Ectodermal cell (in vitro differentiated cells): ENCODE measurements at regions not wholly inside any gene's neighbourhood (a gene's known extent, or its start where the extent isn't known, plus 50 kb on each side); places are given as distances from the start of the nearest gene placed in this dataset.

Source experiments
- H3K27ac ChIP-seq: 2 replicates; pipeline ENCODE4 v1.7.0; 2013; ENCODE audit warnings: mild to moderate bottlenecking, low read depth, low read length; ENCODE audit not compliant: insufficient read depth, poor library complexity, severe bottlenecking
- H3K27me3 ChIP-seq: 2 replicates; pipeline ENCODE4 v1.7.0; 2013; ENCODE audit warnings: mild to moderate bottlenecking, low read length; ENCODE audit not compliant: insufficient read depth, control insufficient read depth, poor library complexity, severe bottlenecking
- H3K36me3 ChIP-seq: one replicate; pipeline ENCODE4 v1.7.0; 2013; ENCODE audit warnings: low read length; ENCODE audit not compliant: control insufficient read depth, insufficient read depth
- H3K4me1 ChIP-seq: one replicate; pipeline ENCODE4 v1.7.0; 2013; ENCODE audit warnings: low read length; ENCODE audit not compliant: control insufficient read depth, insufficient read depth
- H3K4me3 ChIP-seq: 2 replicates; pipeline ENCODE4 v1.7.0; 2013; ENCODE audit warnings: low read depth, low read length, control low read depth; ENCODE audit not compliant: insufficient read depth
- H3K9me3 ChIP-seq: 2 replicates; pipeline ENCODE4 v1.7.0; 2013; ENCODE audit warnings: mild to moderate bottlenecking, low read length, moderate library complexity; ENCODE audit not compliant: control insufficient read depth
- WGBS, 2 experiments: methylation state at CpG; one replicate each; pipeline ENCODE4 v1.1.7; 2013; ENCODE audit warnings: missing lambda C conversion rate in 2 of 2; 5-methylcytosine and 5-hydroxymethylcytosine counted together

GRCh38 chr10:128324058-128324827 is 198.0 kb upstream of the MKI67 start:
- H3K4me1 ChIP-seq, result no peaks in the 10 kb centered on the region
- 61 to 62% methylated on average over 11 to 12 of the region's 14 CpGs for WGBS, 2 experiments
- H3K36me3 ChIP-seq, result no peaks in the 10 kb centered on the region
- H3K9me3 ChIP-seq, result no peaks in the 10 kb centered on the region
- no peak overlapping the region for H3K27ac ChIP-seq
- no peaks in the 10 kb centered on the region for H3K27me3 ChIP-seq
- no peak overlapping the region for H3K4me3 ChIP-seq

DNA sequence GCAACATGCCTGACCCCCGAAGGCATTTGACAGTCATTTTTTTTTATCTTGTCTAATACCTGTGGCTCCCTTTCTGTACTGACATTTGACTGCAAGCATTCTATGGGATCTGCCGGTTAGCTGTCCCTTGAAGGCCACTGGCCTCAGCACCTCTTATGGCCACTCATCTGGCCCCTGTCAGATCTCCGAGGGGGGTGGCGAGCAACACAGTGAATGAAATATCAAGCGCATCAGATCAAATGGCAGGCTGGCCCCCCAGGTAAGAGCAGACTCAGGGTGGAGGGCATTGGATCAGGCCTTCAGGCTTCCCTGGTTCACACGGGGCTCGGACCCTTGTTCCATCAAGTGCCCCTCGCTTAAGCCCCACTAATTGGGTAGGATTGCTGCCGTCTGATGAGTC is 199.6 kb upstream of the MKI67 start:
- 94 to 96% methylated on average over 9 of the region's 9 CpGs for WGBS, 2 experiments
- H3K4me3 ChIP-seq, result no peak overlapping the region
- no peaks in the 10 kb centered on the region for H3K9me3 ChIP-seq
- no peak overlapping the region for H3K27ac ChIP-seq
- no peaks in the 10 kb centered on the region for H3K36me3 ChIP-seq
- H3K4me1 ChIP-seq, result no peaks in the 10 kb centered on the region
- H3K27me3 ChIP-seq, result no peaks in the 10 kb centered on the region

GRCh38 chr10:128326251-128326650 is 200.0 kb upstream of the MKI67 start:
- H3K27ac ChIP-seq, result no peak overlapping the region
- H3K36me3 ChIP-seq, result no peaks in the 10 kb centered on the region
- no peaks in the 10 kb centered on the region for H3K9me3 ChIP-seq
- WGBS, 2 experiments, result 93 to 95% methylated on average over 19 of the region's 19 CpGs
- H3K4me3 ChIP-seq, result no peak overlapping the region
- H3K27me3 ChIP-seq, result no peaks in the 10 kb centered on the region
- no peaks in the 10 kb centered on the region for H3K4me1 ChIP-seq

- Histone ChIP-seq H3K4me1 (no peaks in the 10 kb centered on the region), H3K27me3 (no peaks in the 10 kb centered on the region), H3K9me3 (no peaks in the 10 kb centered on the region), H3K27ac (no peak overlapping the region), H3K4me3 (no peak overlapping the region), H3K36me3 (no peaks in the 10 kb centered on the region)
- 93 to 94% methylated on average over 11 of the region's 11 CpGs for WGBS, 2 experiments
Measured at GRCh38 chr10:128326851-128327250, 200.6 kb upstream of the MKI67 start.

GRCh38 chr10:128336401-128336800 is 210.2 kb upstream of the MKI67 start:
- no peak overlapping the region for H3K27ac ChIP-seq
- 93 to 95% methylated on average over 6 of the region's 6 CpGs for WGBS, 2 experiments
- H3K4me1 ChIP-seq, result no peaks in the 10 kb centered on the region
- no peaks in the 10 kb centered on the region for H3K36me3 ChIP-seq
- no peaks in the 10 kb centered on the region for H3K9me3 ChIP-seq
- H3K27me3 ChIP-seq, result no peaks in the 10 kb centered on the region
- no peak overlapping the region for H3K4me3 ChIP-seq

- H3K9me3 ChIP-seq, result no peaks in the 10 kb centered on the region
- no peaks in the 10 kb centered on the region for H3K4me1 ChIP-seq
- no peaks in the 10 kb centered on the region for H3K36me3 ChIP-seq
- no peak overlapping the region for H3K27ac ChIP-seq
- no peaks in the 10 kb centered on the region for H3K27me3 ChIP-seq
- no peak overlapping the region for H3K4me3 ChIP-seq
- 93 to 94% methylated on average over 7 of the region's 7 CpGs for WGBS, 2 experiments
Measured at GRCh38 chr10:128337860-128338378, 211.7 kb upstream of the MKI67 start.

DNA sequence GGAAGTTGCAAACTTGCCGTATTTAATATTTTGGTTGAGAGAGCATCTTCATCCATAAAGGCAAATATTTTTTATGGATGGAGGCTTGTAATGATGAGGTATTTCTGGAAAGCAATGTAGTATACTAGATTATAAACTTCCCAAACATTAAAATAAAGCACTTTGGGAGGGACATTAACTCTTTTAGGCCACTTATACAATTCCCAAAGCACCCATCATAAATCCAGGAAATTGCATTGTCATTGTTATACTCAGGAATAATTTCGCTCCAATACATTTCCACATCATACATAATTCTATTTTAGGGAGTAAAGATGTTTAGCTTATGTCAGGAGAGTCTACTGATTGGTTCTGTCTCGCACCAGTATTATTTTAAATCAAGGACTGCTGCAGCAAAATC is 212.7 kb upstream of the MKI67 start:
- no peaks in the 10 kb centered on the region for H3K4me1 ChIP-seq
- no peak overlapping the region for H3K4me3 ChIP-seq
- H3K36me3 ChIP-seq, result no peaks in the 10 kb centered on the region
- 91 to 92% methylated on average over 1 to 2 of the region's 3 CpGs for WGBS, 2 experiments
- no peak overlapping the region for H3K27ac ChIP-seq
- no peaks in the 10 kb centered on the region for H3K9me3 ChIP-seq
- no peaks in the 10 kb centered on the region for H3K27me3 ChIP-seq

DNA sequence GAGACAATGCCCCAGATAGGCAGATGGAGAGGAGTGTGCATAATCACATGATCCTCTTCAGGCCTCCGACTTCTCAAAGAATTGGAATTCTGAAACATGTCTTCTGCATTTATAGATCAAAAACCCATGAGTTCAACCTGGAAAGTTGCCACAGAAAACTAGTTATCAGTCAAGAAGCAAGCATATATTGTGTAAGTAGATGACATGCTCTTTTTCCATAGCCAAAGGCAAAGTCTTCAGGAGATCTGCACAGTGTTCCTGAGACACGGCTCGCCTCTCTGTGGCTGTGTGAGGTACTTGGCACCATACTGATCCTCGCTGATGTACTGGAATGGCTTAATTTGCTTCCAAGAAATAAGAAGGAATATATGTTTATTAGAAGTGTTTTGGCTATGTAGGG is 213.5 kb upstream of the MKI67 start:
- no peak overlapping the region for H3K27ac ChIP-seq
- no peaks in the 10 kb centered on the region for H3K9me3 ChIP-seq
- no peaks in the 10 kb centered on the region for H3K27me3 ChIP-seq
- H3K4me1 ChIP-seq, result no peaks in the 10 kb centered on the region
- no peak overlapping the region for H3K4me3 ChIP-seq
- no peaks in the 10 kb centered on the region for H3K36me3 ChIP-seq
- 93 to 98% methylated on average over 4 of the region's 4 CpGs for WGBS, 2 experiments

GRCh38 chr10:128345353-128345752 is 219.1 kb upstream of the MKI67 start:
- Histone ChIP-seq H3K36me3 (no peaks in the 10 kb centered on the region), H3K27me3 (no peaks in the 10 kb centered on the region), H3K27ac (no peak overlapping the region), H3K4me3 (no peak overlapping the region), H3K4me1 (no peaks in the 10 kb centered on the region), H3K9me3 (no peaks in the 10 kb centered on the region)
- 93 to 98% methylated on average over 2 to 3 of the region's 4 CpGs for WGBS, 2 experiments

GRCh38 chr10:128360783-128361182 is 234.6 kb upstream of the MKI67 start:
- H3K27me3 ChIP-seq, result no peaks in the 10 kb centered on the region
- H3K36me3 ChIP-seq, result no peaks in the 10 kb centered on the region
- H3K27ac ChIP-seq, result no peak overlapping the region
- 90 to 94% methylated on average over 3 of the region's 3 CpGs for WGBS, 2 experiments
- no peak overlapping the region for H3K4me3 ChIP-seq
- H3K9me3 ChIP-seq, result no peaks in the 10 kb centered on the region
- no peaks in the 10 kb centered on the region for H3K4me1 ChIP-seq
